ENCODE measurements at regions not wholly inside any gene's neighbourhood (a gene's known extent, or its start where the extent isn't known, plus 50 kb on each side); places are given as distances from the start of the nearest gene placed in this dataset.
"Not testable (repeated sequence)": the region's sequence is repeated elsewhere in the genome, so short reads cannot be mapped to it uniquely, and the experiment has no call there.

GRCh38 chr9:81074221-81074620 lies 615.1 kb downstream of the TLE1 start:
- Histone ChIP-seq H3K27me3 (ENCODE audit: control insufficient read depth, insufficient read depth, low read length) (no peaks in the 10 kb centered on the region), H3K9me3 (replicated peaks; ENCODE audit: control insufficient read depth, low read depth, low read length) (no peaks in the 10 kb centered on the region), H3K27ac (ENCODE audit: low read length) (no peak overlapping the region), H3K4me3 (ENCODE audit: low read length) (no peak overlapping the region), H3K36me3 (ENCODE audit: control insufficient read depth, insufficient read depth, low read length) (no peaks in the 10 kb centered on the region), H3K4me1 (ENCODE audit: control insufficient read depth, insufficient read depth, low read length) (no peaks in the 10 kb centered on the region)
- 26% methylated on average over 3 of the region's 4 CpGs for WGBS (ENCODE audit: insufficient coverage)
- DNase-seq = no peak

GRCh38 chr9:81073821-81074220 lies 615.5 kb downstream of the TLE1 start:
- Histone ChIP-seq H3K9me3 (replicated peaks; ENCODE audit: control insufficient read depth, low read depth, low read length) (no peaks in the 10 kb centered on the region), H3K27me3 (ENCODE audit: control insufficient read depth, insufficient read depth, low read length) (no peaks in the 10 kb centered on the region), H3K36me3 (ENCODE audit: control insufficient read depth, insufficient read depth, low read length) (no peaks in the 10 kb centered on the region), H3K27ac (ENCODE audit: low read length) (no peak overlapping the region), H3K4me1 (ENCODE audit: control insufficient read depth, insufficient read depth, low read length) (no peaks in the 10 kb centered on the region), H3K4me3 (ENCODE audit: low read length) (no peak overlapping the region)
- peak; percentile 31 for DNase-seq
- no CpG with 5 or more reads among the region's 4 CpGs for WGBS (ENCODE audit: insufficient coverage)

- no CpG with 5 or more reads among the region's 2 CpGs for WGBS (ENCODE audit: insufficient coverage)
- no peaks in the 10 kb centered on the region for H3K9me3 ChIP-seq (replicated peaks; ENCODE audit: control insufficient read depth, low read depth, low read length)
- H3K36me3 ChIP-seq (ENCODE audit: control insufficient read depth, insufficient read depth, low read length) = no peaks in the 10 kb centered on the region
- H3K27ac ChIP-seq (ENCODE audit: low read length) = no peak overlapping the region
- DNase-seq = no peak
- H3K4me3 ChIP-seq (ENCODE audit: low read length) = no peak overlapping the region
- H3K27me3 ChIP-seq (ENCODE audit: control insufficient read depth, insufficient read depth, low read length) = no peaks in the 10 kb centered on the region
- H3K4me1 ChIP-seq (ENCODE audit: control insufficient read depth, insufficient read depth, low read length) = no peaks in the 10 kb centered on the region
These were observed 616.6 kb downstream of the TLE1 start for GRCh38 chr9:81072758-81073157.

GRCh38 chr9:81071108-81071507 lies 618.2 kb downstream of the TLE1 start:
- Histone ChIP-seq H3K36me3 (ENCODE audit: control insufficient read depth, insufficient read depth, low read length) (no peaks in the 10 kb centered on the region), H3K27me3 (ENCODE audit: control insufficient read depth, insufficient read depth, low read length) (no peaks in the 10 kb centered on the region), H3K27ac (ENCODE audit: low read length) (no peak overlapping the region), H3K4me3 (ENCODE audit: low read length) (no peak overlapping the region), H3K9me3 (replicated peaks; ENCODE audit: control insufficient read depth, low read depth, low read length) (no peaks in the 10 kb centered on the region), H3K4me1 (ENCODE audit: control insufficient read depth, insufficient read depth, low read length) (no peaks in the 10 kb centered on the region)
- DNase-seq = no peak
- 62% methylated on average over 2 of the region's 2 CpGs for WGBS (ENCODE audit: insufficient coverage)

GRCh38 chr9:81070689-81071088 lies 618.7 kb downstream of the TLE1 start:
- Histone ChIP-seq H3K36me3 (ENCODE audit: control insufficient read depth, insufficient read depth, low read length) (no peaks in the 10 kb centered on the region), H3K27ac (ENCODE audit: low read length) (no peak overlapping the region), H3K27me3 (ENCODE audit: control insufficient read depth, insufficient read depth, low read length) (no peaks in the 10 kb centered on the region), H3K4me3 (ENCODE audit: low read length) (no peak overlapping the region), H3K9me3 (replicated peaks; ENCODE audit: control insufficient read depth, low read depth, low read length) (no peaks in the 10 kb centered on the region), H3K4me1 (ENCODE audit: control insufficient read depth, insufficient read depth, low read length) (no peaks in the 10 kb centered on the region)
- WGBS (ENCODE audit: insufficient coverage) = 94% methylated on average over 6 of the region's 9 CpGs
- DNase-seq = no peak

- Histone ChIP-seq H3K4me1 (ENCODE audit: control insufficient read depth, insufficient read depth, low read length) (no peaks in the 10 kb centered on the region), H3K9me3 (replicated peaks; ENCODE audit: control insufficient read depth, low read depth, low read length) (no peaks in the 10 kb centered on the region), H3K27me3 (ENCODE audit: control insufficient read depth, insufficient read depth, low read length) (no peaks in the 10 kb centered on the region), H3K4me3 (ENCODE audit: low read length) (no peak overlapping the region), H3K27ac (ENCODE audit: low read length) (no peak overlapping the region), H3K36me3 (ENCODE audit: control insufficient read depth, insufficient read depth, low read length) (no peaks in the 10 kb centered on the region)
- 80% methylated on average over 1 of the region's 4 CpGs for WGBS (ENCODE audit: insufficient coverage)
- no peak for DNase-seq
These were observed 619.4 kb downstream of the TLE1 start for GRCh38 chr9:81069923-81070322.

- Histone ChIP-seq H3K27me3 (ENCODE audit: control insufficient read depth, insufficient read depth, low read length) (no peaks in the 10 kb centered on the region), H3K27ac (ENCODE audit: low read length) (no peak overlapping the region), H3K36me3 (ENCODE audit: control insufficient read depth, insufficient read depth, low read length) (no peaks in the 10 kb centered on the region), H3K9me3 (replicated peaks; ENCODE audit: control insufficient read depth, low read depth, low read length) (no peaks in the 10 kb centered on the region), H3K4me3 (ENCODE audit: low read length) (no peak overlapping the region), H3K4me1 (ENCODE audit: control insufficient read depth, insufficient read depth, low read length) (no peaks in the 10 kb centered on the region)
- 83% methylated on average over 1 of the region's 3 CpGs for WGBS (ENCODE audit: insufficient coverage)
- no peak for DNase-seq
These were observed 620.1 kb downstream of the TLE1 start for GRCh38 chr9:81069038-81069795.

- H3K27me3 ChIP-seq (ENCODE audit: control insufficient read depth, insufficient read depth, low read length); H3K4me3 ChIP-seq (ENCODE audit: low read length); H3K4me1 ChIP-seq (ENCODE audit: control insufficient read depth, insufficient read depth, low read length); DNase-seq; H3K36me3 ChIP-seq (ENCODE audit: control insufficient read depth, insufficient read depth, low read length); H3K27ac ChIP-seq (ENCODE audit: low read length); H3K9me3 ChIP-seq (replicated peaks; ENCODE audit: control insufficient read depth, low read depth, low read length): not testable (repeated sequence)
- no CpG with 5 or more reads among the region's 3 CpGs for WGBS (ENCODE audit: insufficient coverage)
These were observed 626.4 kb downstream of the TLE1 start for GRCh38 chr9:81062995-81063394.

GRCh38 chr9:81058782-81059181 lies 630.6 kb downstream of the TLE1 start:
- WGBS (ENCODE audit: insufficient coverage) = no CpG with 5 or more reads among the region's 2 CpGs
- H3K4me1 ChIP-seq (ENCODE audit: control insufficient read depth, insufficient read depth, low read length) = no peaks in the 10 kb centered on the region

GRCh38 chr9:81053298-81054025 lies 635.9 kb downstream of the TLE1 start:
- H3K4me3 ChIP-seq (ENCODE audit: low read length) = no peak overlapping the region
- no CpG with 5 or more reads among the region's 1 CpG for WGBS (ENCODE audit: insufficient coverage)
- H3K27me3 ChIP-seq (ENCODE audit: control insufficient read depth, insufficient read depth, low read length) = no peaks in the 10 kb centered on the region
- no peaks in the 10 kb centered on the region for H3K9me3 ChIP-seq (replicated peaks; ENCODE audit: control insufficient read depth, low read depth, low read length)
- no peaks in the 10 kb centered on the region for H3K36me3 ChIP-seq (ENCODE audit: control insufficient read depth, insufficient read depth, low read length)
- peak; percentile 23 for DNase-seq
- no peaks in the 10 kb centered on the region for H3K4me1 ChIP-seq (ENCODE audit: control insufficient read depth, insufficient read depth, low read length)
- no peak overlapping the region for H3K27ac ChIP-seq (ENCODE audit: low read length)

More at GRCh38 chr9:81058782-81059181, 630.6 kb downstream of the TLE1 start:
- no peak overlapping the region for H3K4me3 ChIP-seq (ENCODE audit: low read length)
- H3K9me3 ChIP-seq (replicated peaks; ENCODE audit: control insufficient read depth, low read depth, low read length) = peaks cover 8% of the 10 kb centered on the region
- DNase-seq = no peak
- H3K36me3 ChIP-seq (ENCODE audit: control insufficient read depth, insufficient read depth, low read length) = no peaks in the 10 kb centered on the region
- no peak overlapping the region for H3K27ac ChIP-seq (ENCODE audit: low read length)
- no peaks in the 10 kb centered on the region for H3K27me3 ChIP-seq (ENCODE audit: control insufficient read depth, insufficient read depth, low read length)
